PC-3 (cell line): ENCODE measurements at regions not wholly inside any gene's neighbourhood (a gene's known extent, or its start where the extent isn't known, plus 50 kb on each side); places are given as distances from the start of the nearest gene placed in this dataset.

ENCODE experiments used
- ATAC-seq: fragments of 200-7000 bp; cut with Tn5 transposase; 2 replicates; pipeline ENCODE4 v1.9.1; 2020; ENCODE audit warnings: mild to moderate bottlenecking, moderate library complexity
- BruUV-seq: library from RNA; stranded (reverse); fragments of 400-500 nt; replicated peaks from 2 replicates; lab custom pipeline; 2021; lab: Mats Ljungman, UMichigan
- CTCF ChIA-PET: fragments of 300-600 bp; sonication (Branson Sonifier 250); formaldehyde crosslinking; loops from one replicate; lab custom pipeline; 2022; ENCODE audit warnings: antibody characterized with exemption; lab: Charles Lee
- POLR2A ChIA-PET: fragments of 300-600 bp; sonication (Branson Sonifier 250); formaldehyde crosslinking; loops from one replicate; lab custom pipeline; 2022; ENCODE audit warnings: antibody characterized with exemption; ENCODE audit not compliant: unreplicated experiment; lab: Charles Lee
- DNase-seq: peaks from one replicate; pipeline ENCODE4 v3.0.0-alpha.2; 2015
- H2AFZ ChIP-seq: fragments of 300-600 bp; sonication (generic); 2 replicates; pipeline ENCODE4 v1.6.0; 2016; ENCODE audit warnings: antibody characterized with exemption, low read length
- H3F3A ChIP-seq: fragments of 300-600 bp; sonication (generic); one replicate; pipeline ENCODE4 v1.6.0; 2017; ENCODE audit warnings: antibody characterized with exemption, low read length, control low read depth, mild to moderate bottlenecking; ENCODE audit not compliant: unreplicated experiment
- H3K27ac ChIP-seq: fragments of 300-600 bp; sonication (generic); 2 replicates; pipeline ENCODE4 v1.5.1; 2016; ENCODE audit warnings: mild to moderate bottlenecking, low read length
- H3K27me3 ChIP-seq: fragments of 300-600 bp; sonication (generic); 2 replicates; pipeline ENCODE4 v1.6.1; 2016; ENCODE audit warnings: low read length, mixed read lengths
- H3K36me3 ChIP-seq: fragments of 300-600 bp; sonication (generic); 2 replicates; pipeline ENCODE4 v1.6.1; 2016; ENCODE audit warnings: low read depth, mixed run types, low read length, mixed read lengths
- H3K4me1 ChIP-seq: fragments of 300-600 bp; sonication (generic); 2 replicates; pipeline ENCODE4 v1.5.1; 2016; ENCODE audit warnings: low read length; ENCODE audit not compliant: insufficient read depth
- H3K4me2 ChIP-seq: fragments of 300-600 bp; sonication (generic); 2 replicates; pipeline ENCODE4 v1.6.0; 2016; ENCODE audit warnings: low read length
- H3K4me3 ChIP-seq: fragments of 300-600 bp; sonication (generic); 2 replicates; pipeline ENCODE4 v1.5.1; 2016; ENCODE audit warnings: mild to moderate bottlenecking, low read length, mixed read lengths
- H3K79me2 ChIP-seq: fragments of 300-600 bp; sonication (generic); 2 replicates; pipeline ENCODE4 v1.6.1; 2017; ENCODE audit warnings: low read length, mixed read lengths
- H3K9ac ChIP-seq: fragments of 300-600 bp; sonication (generic); 2 replicates; pipeline ENCODE4 v1.6.0; 2016; ENCODE audit warnings: mild to moderate bottlenecking, low read length
- H3K9me2 ChIP-seq: fragments of 300-600 bp; sonication (generic); replicated peaks from 2 replicates; pipeline ENCODE4 v1.6.1; 2016; ENCODE audit warnings: mixed run types, low read length, mixed read lengths
- H3K9me3 ChIP-seq: fragments of 300-600 bp; sonication (generic); 2 replicates; pipeline ENCODE4 v1.6.1; 2016; ENCODE audit warnings: low read length, mixed read lengths
- H4K20me1 ChIP-seq: fragments of 300-600 bp; sonication (generic); 2 replicates; pipeline ENCODE4 v1.6.1; 2016; ENCODE audit warnings: low read length, mixed read lengths
- EZH2 ChIP-seq: fragments of 300-600 bp; sonication (generic); IDR thresholded peaks from one replicate; pipeline ENCODE4 v1.6.1; 2017; ENCODE audit warnings: antibody characterized with exemption, mild to moderate bottlenecking, low read length; ENCODE audit not compliant: unreplicated experiment
- EZH2phosphoT487 ChIP-seq: fragments of 300-600 bp; sonication (generic); IDR thresholded peaks from 2 replicates; pipeline ENCODE4 v1.6.1; 2018; ENCODE audit warnings: mild to moderate bottlenecking, antibody characterized with exemption, low read length, borderline replicate concordance
- intact Hi-C: fragments of 100-400 bp; cut with micrococcal nuclease; formaldehyde crosslinking; loops from 2 replicates; pipeline ENCODE4 v1.9.0; 2023
- TF ChIP-seq, protein P1 (sequence below): fragments of 300-600 bp; sonication (generic); conservative IDR thresholded peaks from 2 replicates; pipeline ENCODE4 v1.5.1; 2017; ENCODE audit warnings: antibody characterized with exemption, low read depth, mild to moderate bottlenecking, low read length

DNA sequence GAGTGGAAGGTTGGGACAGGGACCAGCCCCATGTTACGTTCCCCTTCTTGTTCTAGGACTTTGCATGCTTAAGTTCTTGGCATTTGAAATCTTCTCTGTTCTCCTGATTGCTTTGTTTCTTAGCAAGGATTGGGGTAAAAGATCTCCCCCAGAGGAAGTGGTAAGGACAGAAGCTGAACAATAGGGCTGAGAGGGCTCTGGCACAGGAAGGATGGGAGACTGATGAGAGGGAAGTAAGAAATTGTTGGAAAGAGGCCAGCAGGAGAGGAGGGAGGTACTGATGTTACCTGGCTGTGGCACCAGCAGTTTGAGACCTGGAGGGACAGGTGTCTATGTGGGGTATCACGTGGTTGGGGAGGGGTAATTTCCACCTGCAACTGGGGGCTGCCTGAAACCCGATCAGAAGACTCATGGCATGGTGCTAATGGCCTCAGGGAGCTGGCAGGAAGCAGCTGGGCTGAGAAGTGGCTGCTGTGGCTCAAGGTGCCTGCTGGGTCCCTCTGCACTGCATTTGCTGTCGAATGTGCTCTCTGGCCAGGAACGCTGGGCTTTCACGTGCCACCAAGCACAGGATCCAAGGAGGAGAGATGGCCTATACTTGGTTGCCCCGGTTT lies 108.4 kb downstream of the LSM3 start:
- Histone ChIP-seq H3K9me3 (no peaks in the 10 kb centered on the region), H2AFZ (no peak overlapping the region), H4K20me1 (no peaks in the 10 kb centered on the region), H3K4me3 (no peak overlapping the region), H3K9ac (no peak overlapping the region), H3F3A (no peaks in the 10 kb centered on the region), H3K27me3 (peaks cover 12% of the 10 kb centered on the region; the same call in 1 of the 2 replicates), H3K9me2 (no peaks in the 10 kb centered on the region), H3K4me2 (no peak overlapping the region), H3K27ac (no peak overlapping the region), H3K4me1 (no peaks in the 10 kb centered on the region), H3K36me3 (no peaks in the 10 kb centered on the region), H3K79me2 (no peaks in the 10 kb centered on the region)
- POLR2A ChIA-PET, result no interaction called here
- CTCF ChIA-PET, result no interaction called here
- intact Hi-C loops, result no loop called here
- no TSS peak for BruUV-seq
- ATAC-seq (no peak), DNase-seq (no peak)
- TF ChIP-seq, protein P1, sequence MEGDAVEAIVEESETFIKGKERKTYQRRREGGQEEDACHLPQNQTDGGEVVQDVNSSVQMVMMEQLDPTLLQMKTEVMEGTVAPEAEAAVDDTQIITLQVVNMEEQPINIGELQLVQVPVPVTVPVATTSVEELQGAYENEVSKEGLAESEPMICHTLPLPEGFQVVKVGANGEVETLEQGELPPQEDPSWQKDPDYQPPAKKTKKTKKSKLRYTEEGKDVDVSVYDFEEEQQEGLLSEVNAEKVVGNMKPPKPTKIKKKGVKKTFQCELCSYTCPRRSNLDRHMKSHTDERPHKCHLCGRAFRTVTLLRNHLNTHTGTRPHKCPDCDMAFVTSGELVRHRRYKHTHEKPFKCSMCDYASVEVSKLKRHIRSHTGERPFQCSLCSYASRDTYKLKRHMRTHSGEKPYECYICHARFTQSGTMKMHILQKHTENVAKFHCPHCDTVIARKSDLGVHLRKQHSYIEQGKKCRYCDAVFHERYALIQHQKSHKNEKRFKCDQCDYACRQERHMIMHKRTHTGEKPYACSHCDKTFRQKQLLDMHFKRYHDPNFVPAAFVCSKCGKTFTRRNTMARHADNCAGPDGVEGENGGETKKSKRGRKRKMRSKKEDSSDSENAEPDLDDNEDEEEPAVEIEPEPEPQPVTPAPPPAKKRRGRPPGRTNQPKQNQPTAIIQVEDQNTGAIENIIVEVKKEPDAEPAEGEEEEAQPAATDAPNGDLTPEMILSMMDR, result no peak
- TF ChIP-seq EZH2 (no peak), EZH2phosphoT487 (no peak)

DNA sequence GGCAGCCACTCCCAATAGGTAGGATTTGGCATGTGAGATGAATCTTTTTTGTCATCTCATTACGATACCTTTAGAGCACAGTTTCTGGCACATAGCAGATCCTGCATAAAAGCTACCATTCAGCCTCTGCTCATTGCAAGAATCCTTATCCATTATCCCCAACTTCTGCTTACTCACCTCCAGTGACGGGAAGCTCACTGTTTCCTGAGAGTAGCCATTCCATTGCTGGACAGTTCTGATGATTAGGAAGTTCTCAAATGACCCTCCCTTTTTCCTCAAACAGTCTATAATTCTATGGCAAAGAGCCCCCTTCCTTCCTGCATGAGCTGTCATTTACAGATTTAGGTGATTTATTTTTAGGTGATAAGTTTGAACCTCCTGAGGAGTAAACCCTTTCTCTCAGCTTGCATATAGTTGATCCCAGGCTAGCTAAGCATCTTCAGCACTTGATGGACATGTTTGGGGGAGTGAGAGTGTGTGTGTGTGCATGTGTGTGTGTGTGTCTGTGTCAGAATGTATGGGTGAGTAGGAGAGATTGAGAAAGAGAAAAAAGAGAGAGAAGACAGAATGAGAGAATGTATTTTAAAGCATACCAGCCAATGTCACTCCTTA lies 109.7 kb downstream of the LSM3 start:
- no TSS peak for BruUV-seq
- CTCF ChIA-PET, result no interaction called here

More for the DNA sequence above, 109.7 kb downstream of the LSM3 start:
- DNase-seq (no peak), ATAC-seq (no peak)
- H3K4me2 ChIP-seq, result no peak overlapping the region
- H3F3A ChIP-seq, result no peaks in the 10 kb centered on the region
- intact Hi-C loops, result no loop called here
- POLR2A ChIA-PET, result no interaction called here
- H3K4me1 ChIP-seq, result no peaks in the 10 kb centered on the region
- no peaks in the 10 kb centered on the region for H3K79me2 ChIP-seq
- peaks cover 14% of the 10 kb centered on the region; the same call in 1 of the 2 replicates for H3K27me3 ChIP-seq
- no peaks in the 10 kb centered on the region for H3K9me2 ChIP-seq
- H3K4me3 ChIP-seq, result no peak overlapping the region
- H3K9ac ChIP-seq, result no peak overlapping the region
- H3K36me3 ChIP-seq, result no peaks in the 10 kb centered on the region
- no peaks in the 10 kb centered on the region for H4K20me1 ChIP-seq
- no peak overlapping the region for H3K27ac ChIP-seq
- TF ChIP-seq EZH2, result no peak
- no peak for TF ChIP-seq EZH2phosphoT487
- TF ChIP-seq, protein P1, result no peak
- H2AFZ ChIP-seq, result no peak overlapping the region
- no peaks in the 10 kb centered on the region for H3K9me3 ChIP-seq
